ENCODE measurements at regions not wholly inside any gene's neighbourhood (a gene's known extent, or its start where the extent isn't known, plus 50 kb on each side); places are given as distances from the start of the nearest gene placed in this dataset. TPM values are rescaled to one million over a fixed set of nuclear protein-coding genes. Genes with fewer than 3 reads are reported as not detected.

GRCh38 chr3:96760956-96761355 is 53.4 kb upstream of the EPHA6 start:
- Mint-ChIP-seq H3K4me1 (ENCODE audit: insufficient read depth, unreplicated experiment) (peaks cover 8% of the 10 kb centered on the region), H3K4me3 (ENCODE audit: unreplicated experiment) (no peak overlapping the region), H3K27me3 (ENCODE audit: insufficient read depth, unreplicated experiment) (no peaks in the 10 kb centered on the region), H3K9me3 (ENCODE audit: unreplicated experiment) (no peaks in the 10 kb centered on the region), H3K36me3 (ENCODE audit: insufficient read depth, unreplicated experiment) (no peaks in the 10 kb centered on the region), H3K27ac (ENCODE audit: low read depth, unreplicated experiment) (no peak overlapping the region)
- intact Hi-C loops (cut with micrococcal nuclease) = no loop called here
- no peak for TF ChIP-seq CTCF (IDR thresholded peaks at IDR 0.05; ENCODE audit: unreplicated experiment)
- CTCF ChIA-PET = interaction anchor here (0.6 to 1.0 kb wide), 3 partner anchors 19 to 1007 kb away, joined by 3 read pairs; no protein-coding TSS in a partner anchor
- peak; percentile 14 for DNase-seq (ENCODE audit: unreplicated experiment)
- POLR2A ChIA-PET = interaction anchor here (0.6 to 0.7 kb wide), 2 partner anchors 10 to 171 kb away, joined by 3 read pairs; no protein-coding TSS in a partner anchor
- no TSS peak for BruUV-seq (replicated peaks)

Small RNA genes in the stretch of these regions (microRNA-seq; reads per million reads assigned to microRNA genes)
- gene MIR8060 = not detected
